GM12892 (cell line): ENCODE measurements at regions not wholly inside any gene's neighbourhood (a gene's known extent, or its start where the extent isn't known, plus 50 kb on each side); places are given as distances from the start of the nearest gene placed in this dataset.
A peak's percentile ranks its signal among the peaks of the same experiment; 100 is the strongest.

Source experiments
- DNase-seq: peaks from one replicate; pipeline ENCODE4 v3.0.0; 2011; ENCODE audit not compliant: insufficient read length
- FAIRE-seq: peaks from 2 replicates; lab custom pipeline; 2011; peaks lifted over from hg19 to GRCh38; lab: Jason Lieb, UNC
- POLR2A ChIP-seq: IDR thresholded peaks from 2 replicates; pipeline ENCODE4 v1.6.1; 2011; ENCODE audit warnings: low read depth, low read length, control low read depth
- POLR2AphosphoS5 ChIP-seq: IDR thresholded peaks from 2 replicates; pipeline ENCODE4 v1.6.1; 2011; ENCODE audit warnings: low read depth, low read length, control low read depth
- TAF1 ChIP-seq: IDR thresholded peaks from 2 replicates; pipeline ENCODE4 v1.6.1; 2011; ENCODE audit warnings: low read depth, mild to moderate bottlenecking, control low read depth, low read length, borderline replicate concordance

- FAIRE-seq: no peak
- no peak for DNase-seq
- no peak for TF ChIP-seq POLR2A
- TF ChIP-seq TAF1: no peak
- TF ChIP-seq POLR2AphosphoS5: no peak
Measured at GRCh38 chr2:128622371-128622770, 303.7 kb upstream of the HS6ST1 start.

GRCh38 chr2:128622955-128623620 is 304.4 kb upstream of the HS6ST1 start:
- DNase-seq (no peak), FAIRE-seq (no peak)
- TF ChIP-seq POLR2A (no peak), POLR2AphosphoS5 (no peak), TAF1 (no peak)

DNA sequence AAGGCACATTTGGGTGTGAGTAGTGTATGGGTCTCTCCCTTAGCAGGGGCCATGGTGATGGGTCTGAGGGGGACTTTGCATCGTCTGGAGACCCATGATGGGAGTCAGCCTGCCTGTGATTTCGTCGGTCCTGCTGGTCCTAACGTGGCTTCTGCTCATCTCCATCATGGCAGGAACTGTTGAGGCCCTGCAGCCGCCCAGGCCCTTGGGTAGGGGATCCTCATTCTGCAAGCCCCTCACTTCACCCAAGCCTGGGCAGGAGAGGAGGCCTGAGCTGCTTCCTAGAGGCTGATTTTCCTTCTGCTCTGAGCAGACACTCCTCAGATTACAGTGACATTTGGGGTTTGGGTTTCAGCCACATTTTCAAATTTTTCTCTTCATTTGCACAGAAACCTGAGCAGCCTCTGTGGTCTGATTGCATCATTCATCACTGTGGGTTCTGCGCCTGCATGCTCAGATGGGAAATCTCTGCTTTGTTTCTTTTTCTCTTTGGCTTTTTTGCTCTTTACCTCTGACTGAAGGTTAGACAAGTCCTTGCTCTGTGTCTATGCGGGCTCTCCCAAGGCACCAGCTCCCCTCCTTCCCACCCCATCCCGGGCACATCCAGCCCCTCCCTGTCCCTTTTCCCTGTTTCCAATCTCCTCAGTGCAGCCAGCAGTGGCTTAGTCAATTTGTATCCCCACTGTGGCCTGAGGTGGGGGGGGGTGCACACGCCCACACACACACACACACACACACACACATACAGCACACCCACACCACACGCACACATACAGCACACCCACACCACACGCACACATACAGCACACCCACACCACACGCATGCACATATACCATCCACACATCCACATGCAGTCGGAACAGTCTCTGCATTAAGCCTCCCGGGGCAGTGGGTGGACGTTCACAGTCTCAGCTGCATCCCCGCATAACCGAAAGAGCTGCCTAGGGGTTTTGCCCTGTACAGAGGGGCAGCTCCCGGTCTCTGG is 305.4 kb upstream of the HS6ST1 start:
- peak; percentile 85 for FAIRE-seq
- TF ChIP-seq POLR2A: no peak
- TF ChIP-seq POLR2AphosphoS5: no peak
- no peak for TF ChIP-seq TAF1
- DNase-seq: peak; percentile 48

DNA sequence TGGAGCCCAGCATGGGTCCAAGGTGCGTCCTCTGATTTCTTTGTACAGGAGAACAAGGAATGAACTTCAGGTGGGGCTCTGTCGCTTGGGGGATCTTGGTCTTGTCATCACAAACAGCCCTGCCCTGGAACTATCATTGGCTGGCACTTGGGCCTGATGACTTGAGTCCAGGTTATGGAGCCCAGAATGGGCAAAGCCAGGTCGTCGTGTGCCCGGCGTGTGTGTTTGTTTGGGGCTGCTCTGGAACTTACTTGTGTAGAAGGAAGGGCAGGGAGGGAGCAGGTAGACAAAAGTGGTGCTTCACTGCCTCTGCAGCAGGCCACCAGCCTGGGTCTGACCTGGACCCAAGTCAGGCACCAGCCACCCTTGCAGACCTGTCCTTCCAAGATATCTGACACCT is 306.3 kb upstream of the HS6ST1 start:
- no peak for FAIRE-seq
- no peak for TF ChIP-seq POLR2AphosphoS5
- TF ChIP-seq TAF1: no peak
- no peak for TF ChIP-seq POLR2A
- DNase-seq: no peak

- FAIRE-seq (no peak), DNase-seq (no peak)
- no peak for TF ChIP-seq POLR2A
- no peak for TF ChIP-seq POLR2AphosphoS5
- TF ChIP-seq TAF1: no peak
Measured at GRCh38 chr2:128625421-128625820, 306.8 kb upstream of the HS6ST1 start.

DNA sequence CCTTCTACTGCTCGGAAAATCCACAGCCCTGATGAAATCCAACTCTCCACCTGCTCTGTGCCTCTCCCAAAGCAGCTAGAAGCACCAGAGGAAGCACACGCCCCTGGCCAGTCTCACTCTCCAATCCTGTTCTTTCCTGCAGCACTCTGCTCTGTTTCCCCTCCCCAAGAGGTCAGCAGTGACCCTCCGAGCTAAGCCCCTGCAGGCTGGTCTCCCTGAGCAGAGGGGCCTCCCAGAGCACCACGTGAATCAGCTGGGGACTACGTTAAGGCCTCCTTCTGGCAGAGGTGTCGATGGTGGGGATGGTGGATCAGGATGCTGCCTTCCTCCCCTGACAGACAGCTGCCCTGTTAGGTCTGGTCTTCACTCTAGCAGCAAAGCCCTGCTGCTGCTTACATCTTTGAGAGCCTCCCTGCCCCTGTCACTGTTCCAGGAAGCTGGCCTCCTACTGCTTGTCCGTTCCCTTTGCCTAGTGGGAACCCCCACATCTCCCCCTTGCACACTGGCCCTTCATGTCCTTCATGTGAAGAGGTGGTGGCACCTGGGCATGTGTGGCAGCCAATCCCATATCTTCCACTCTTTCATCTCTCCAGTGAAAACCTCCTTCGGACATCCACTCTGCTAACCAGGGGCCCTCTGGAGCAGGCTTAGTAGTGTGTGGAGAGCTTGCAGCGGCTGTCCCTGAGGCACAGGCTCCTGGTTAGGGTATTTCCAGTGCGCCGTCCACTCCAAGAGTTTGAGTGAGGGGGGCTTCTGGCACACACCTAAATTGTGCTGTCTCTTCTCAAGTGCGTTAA is 307.5 kb upstream of the HS6ST1 start:
- TF ChIP-seq POLR2AphosphoS5: no peak
- no peak for TF ChIP-seq TAF1
- TF ChIP-seq POLR2A: no peak
- no peak for DNase-seq

DNA sequence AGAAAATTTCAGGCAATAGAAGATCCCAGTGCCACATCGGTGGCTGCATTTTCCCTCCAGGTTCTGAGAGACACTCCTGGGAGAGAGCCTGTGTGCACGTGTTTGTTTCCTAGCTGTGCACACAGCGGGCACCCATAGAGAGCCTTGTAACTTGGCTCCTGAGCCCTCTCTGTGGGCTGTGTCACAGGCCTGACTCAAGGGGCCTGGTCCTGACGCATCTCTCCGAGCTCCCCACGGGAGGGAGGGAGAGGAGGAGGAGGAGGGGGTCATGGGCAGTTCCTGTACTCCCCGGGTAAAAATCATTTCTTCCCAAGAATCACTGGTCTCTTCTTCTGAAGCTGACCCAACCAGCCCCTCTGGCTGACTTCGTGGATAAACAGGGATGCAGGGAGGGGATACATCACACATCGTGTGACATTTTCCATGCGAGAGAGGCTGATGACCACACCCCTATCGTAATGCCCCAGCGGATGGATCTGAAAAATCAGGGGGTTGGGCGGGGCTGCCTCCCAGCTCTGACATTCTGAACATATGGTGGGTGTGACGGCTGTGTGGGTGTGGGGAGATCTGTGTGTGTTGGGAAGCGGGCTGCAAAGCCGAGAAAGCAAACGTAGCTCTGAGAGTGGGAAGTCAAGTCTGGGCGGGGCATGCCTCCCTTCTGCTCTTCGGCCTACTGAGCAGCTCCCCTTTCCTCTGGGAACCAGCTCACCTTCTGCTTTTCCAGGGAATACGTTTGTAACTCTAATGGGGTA is 308.3 kb upstream of the HS6ST1 start:
- no peak for TF ChIP-seq POLR2A
- no peak for TF ChIP-seq POLR2AphosphoS5
- TF ChIP-seq TAF1: no peak
- DNase-seq (no peak), FAIRE-seq (no peak)

More for the DNA sequence above, 307.5 kb upstream of the HS6ST1 start:
- no peak for FAIRE-seq

- DNase-seq (no peak), FAIRE-seq (no peak)
- TF ChIP-seq POLR2A (no peak), TAF1 (no peak), POLR2AphosphoS5 (no peak)
Measured at GRCh38 chr2:128628206-128628605, 309.5 kb upstream of the HS6ST1 start.

- no peak for FAIRE-seq
- DNase-seq: no peak
- TF ChIP-seq POLR2A: no peak
- no peak for TF ChIP-seq POLR2AphosphoS5
- TF ChIP-seq TAF1: no peak
Measured at GRCh38 chr2:128628996-128629395, 310.3 kb upstream of the HS6ST1 start.

- TF ChIP-seq TAF1: no peak
- TF ChIP-seq POLR2AphosphoS5: no peak
- no peak for TF ChIP-seq POLR2A
- FAIRE-seq (no peak), DNase-seq (no peak)
Measured at GRCh38 chr2:128630974-128631697, 312.5 kb upstream of the HS6ST1 start.
